GM19397 (cell line): ENCODE measurements at regions not wholly inside any gene's neighbourhood (a gene's known extent, or its start where the extent isn't known, plus 50 kb on each side); places are given as distances from the start of the nearest gene placed in this dataset.
"Not testable (repeated sequence)": the region's sequence is repeated elsewhere in the genome, so short reads cannot be mapped to it uniquely, and the experiment has no call there.

Experiments used
- ATAC-seq: cut with Tn5 transposase; IDR thresholded peaks from one replicate; pipeline ENCODE4 v1.9.1; 2021; ENCODE audit warnings: mild to moderate bottlenecking, moderate library complexity; ENCODE audit not compliant: unreplicated experiment

DNA sequence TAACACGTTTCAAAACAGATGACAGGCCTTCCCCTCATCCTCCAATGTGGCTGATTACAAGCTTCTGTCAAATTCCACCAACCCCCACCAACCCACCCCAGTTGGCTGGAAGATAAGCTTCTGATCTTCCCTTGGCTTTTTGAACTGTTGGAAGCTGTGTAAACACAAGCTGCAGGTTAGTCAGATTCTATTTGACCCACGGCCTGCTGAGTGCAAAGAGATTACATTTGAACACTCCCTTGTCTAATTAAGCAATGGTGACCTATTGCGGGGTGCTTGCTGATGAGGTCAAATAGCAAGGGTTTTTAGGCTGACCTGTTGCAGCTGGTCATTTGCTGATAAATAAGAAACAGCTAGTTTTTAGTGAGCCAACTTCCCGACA, 379.7 kb downstream of the BMP2 start:
- no peak for ATAC-seq

DNA sequence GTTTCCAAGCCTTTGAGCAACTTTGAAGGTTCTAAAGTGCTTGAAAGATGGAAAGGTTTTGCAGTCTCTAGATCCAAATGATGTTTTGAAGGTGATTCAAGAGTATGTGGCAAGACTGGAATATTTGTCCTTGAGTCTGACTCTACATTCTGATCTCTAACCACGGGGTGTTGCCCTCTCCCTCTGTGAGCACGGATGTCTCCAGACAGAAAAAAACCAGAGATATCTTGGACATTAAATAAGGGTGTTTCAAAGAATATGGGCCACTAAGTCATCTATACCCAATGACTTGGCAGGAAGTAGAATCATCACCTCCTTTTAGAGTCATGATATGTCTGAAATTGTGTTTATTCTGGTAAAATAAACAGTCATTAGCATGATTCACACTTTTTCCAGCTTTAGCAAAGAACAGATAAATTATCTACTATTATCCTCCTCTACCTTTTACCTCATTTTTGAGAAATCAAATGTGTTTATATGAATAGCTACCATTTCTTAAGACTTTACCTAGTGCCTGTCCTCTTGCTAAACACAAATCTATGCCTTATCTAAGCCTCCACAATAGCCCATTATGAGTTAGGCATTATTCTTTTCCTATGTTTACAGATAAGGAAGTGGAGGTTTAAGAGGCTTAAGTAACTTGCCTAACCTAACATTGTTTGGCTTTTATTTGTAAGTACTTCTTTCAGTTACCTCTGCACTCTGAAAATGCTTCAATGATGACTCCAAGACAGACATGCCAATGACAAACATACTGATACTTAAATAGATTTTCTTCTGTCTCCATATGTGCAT, 384.4 kb downstream of the BMP2 start:
- ATAC-seq, result no peak

DNA sequence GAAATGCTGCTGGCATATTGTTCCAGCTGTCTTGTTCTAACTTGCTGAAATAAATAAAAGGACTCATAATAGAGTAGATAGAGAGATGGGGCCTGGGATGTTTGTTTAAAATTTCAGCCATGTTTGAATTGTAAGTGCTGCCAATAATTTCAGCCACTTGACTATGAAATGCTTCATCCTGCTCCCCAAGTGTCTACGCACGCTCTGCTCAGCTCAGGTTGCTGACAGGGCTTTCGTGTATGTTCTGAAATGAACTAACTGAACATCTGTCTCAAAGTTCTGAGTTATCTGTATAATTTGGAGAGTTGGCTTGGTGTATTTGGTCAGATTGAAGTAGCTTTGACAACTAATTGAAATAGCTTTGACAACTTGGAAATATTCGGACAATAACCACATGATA, 387.8 kb downstream of the BMP2 start:
- ATAC-seq, result no peak

DNA sequence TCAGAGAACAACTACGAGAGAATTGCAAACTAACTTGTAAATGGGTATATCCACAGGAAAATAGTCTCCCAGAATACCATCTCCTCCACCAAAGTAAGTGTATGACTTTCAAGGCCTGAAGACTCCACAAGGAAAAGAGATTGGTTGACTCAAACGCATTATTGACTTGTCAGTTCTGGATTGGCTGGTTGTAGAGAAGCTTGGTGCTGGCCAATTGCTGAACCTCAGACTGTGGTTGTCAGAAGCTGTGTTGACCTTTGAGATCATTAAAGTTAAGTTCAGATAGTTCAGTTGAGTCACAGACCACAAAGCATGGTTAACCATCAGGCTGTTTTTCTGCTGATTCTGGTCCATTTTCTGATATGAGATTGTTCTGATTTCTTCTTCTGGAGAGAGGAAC, 388.3 kb downstream of the BMP2 start:
- no peak for ATAC-seq

DNA sequence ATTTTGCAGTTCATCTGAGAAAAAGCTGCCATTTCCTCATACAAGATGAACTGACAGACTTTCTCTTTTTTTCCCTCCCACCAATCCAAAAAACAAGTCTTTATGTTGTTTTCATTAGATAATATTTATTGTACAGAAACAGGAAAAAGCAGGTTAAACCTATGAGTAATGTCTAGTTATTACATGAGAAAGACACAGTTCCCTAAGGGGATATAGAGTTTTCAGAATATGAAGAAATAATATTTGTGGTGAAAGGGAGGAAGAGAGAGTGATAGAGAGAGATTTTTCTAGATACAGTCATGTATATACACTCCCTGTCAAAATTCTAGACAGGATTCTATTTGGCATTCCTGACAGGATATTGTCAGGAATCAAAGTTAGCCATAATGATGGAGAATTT, 392.4 kb downstream of the BMP2 start:
- no peak for ATAC-seq

DNA sequence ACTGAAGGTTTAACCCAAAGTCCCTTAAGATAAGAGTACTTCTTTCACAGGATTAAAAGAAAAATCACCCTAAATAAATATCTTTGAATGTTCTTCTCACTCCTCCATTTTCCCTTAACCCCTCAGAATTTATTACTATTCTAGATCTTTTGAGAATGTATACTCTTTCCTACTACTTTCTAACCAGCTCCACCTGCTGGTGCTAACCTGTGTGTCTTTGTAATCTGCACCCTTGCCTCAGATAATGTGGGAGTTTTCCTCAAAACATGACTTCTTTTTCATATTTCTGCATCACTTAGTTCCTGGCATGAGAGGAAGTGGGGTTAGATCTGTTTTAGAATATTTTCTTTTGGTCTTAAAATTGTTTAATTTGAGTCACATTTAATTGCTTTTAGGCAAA, 394.2 kb downstream of the BMP2 start:
- no peak for ATAC-seq

DNA sequence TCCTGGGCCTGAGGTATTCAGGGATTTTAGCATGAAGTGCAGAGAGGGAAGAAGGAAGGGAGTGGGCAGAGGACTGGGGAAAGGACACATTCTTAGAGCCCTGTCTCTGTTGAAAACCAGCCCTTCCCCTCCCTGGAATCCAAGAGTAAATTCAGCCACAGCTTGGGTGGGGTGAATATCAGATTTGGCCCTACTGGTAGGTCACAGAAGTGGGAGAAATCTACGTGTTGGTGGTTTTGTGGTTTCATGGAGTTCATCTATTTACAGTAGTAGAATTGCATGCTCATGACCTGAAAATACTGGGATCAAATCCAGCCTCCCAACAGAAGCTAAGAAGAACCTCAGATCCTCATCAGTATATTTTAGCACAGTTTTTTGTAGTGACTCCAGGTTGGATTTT, 404.4 kb downstream of the BMP2 start:
- ATAC-seq, result no peak

DNA sequence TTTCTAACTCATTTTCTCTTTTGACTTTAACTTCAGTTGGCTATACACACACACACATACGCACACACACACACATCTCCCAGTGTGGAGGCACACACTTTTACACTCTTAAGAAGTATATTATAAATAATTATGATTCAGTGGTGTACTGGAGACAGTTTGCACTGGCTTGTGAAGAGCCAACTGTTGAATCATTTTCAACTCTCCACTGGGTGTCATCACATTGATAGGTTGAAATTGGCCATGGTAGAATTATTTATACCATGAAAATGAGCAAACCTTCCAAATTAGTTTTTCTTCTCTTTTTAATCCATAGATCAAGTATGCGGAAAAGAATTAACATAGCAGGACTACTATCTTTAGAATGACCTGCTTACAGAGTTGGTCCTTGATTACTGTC, 407.1 kb downstream of the BMP2 start:
- ATAC-seq, result no peak

DNA sequence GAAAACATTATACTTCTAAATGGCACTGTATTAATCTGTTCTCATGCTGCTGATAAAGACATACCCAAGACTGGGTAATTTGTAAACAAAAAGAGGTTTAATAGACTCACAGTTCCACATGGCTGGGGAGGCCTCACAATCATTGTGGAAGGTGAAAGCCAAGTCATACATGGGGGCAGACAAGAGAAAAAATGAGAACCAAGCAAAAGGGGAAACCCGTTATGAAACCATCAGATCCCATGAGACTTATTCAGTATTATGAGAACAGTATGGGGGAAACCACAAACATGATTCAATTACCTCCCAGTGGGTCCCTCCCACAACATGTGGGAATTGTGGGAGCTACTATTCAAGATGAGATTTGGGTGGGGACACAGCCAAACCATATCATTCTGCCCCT, 408.3 kb downstream of the BMP2 start:
- ATAC-seq, result not testable (repeated sequence)

DNA sequence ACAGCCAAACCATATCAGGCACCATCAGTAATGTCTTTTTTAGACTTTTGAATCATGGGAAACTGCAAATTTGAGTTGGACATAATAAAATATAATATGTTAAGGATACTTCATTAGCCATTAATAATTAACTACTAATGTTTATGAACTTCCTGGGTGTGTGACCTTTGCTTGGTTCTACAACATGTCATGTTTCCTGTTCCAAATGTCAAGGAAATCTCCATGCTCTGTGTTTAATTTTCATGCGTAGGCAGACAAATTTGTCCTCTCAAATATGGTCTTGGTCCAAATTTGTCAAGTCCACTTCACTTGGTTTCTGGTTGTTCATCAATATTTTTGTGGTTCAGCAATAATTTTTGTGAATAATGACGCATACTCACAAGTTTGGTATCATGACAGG, 410.5 kb downstream of the BMP2 start:
- no peak for ATAC-seq

DNA sequence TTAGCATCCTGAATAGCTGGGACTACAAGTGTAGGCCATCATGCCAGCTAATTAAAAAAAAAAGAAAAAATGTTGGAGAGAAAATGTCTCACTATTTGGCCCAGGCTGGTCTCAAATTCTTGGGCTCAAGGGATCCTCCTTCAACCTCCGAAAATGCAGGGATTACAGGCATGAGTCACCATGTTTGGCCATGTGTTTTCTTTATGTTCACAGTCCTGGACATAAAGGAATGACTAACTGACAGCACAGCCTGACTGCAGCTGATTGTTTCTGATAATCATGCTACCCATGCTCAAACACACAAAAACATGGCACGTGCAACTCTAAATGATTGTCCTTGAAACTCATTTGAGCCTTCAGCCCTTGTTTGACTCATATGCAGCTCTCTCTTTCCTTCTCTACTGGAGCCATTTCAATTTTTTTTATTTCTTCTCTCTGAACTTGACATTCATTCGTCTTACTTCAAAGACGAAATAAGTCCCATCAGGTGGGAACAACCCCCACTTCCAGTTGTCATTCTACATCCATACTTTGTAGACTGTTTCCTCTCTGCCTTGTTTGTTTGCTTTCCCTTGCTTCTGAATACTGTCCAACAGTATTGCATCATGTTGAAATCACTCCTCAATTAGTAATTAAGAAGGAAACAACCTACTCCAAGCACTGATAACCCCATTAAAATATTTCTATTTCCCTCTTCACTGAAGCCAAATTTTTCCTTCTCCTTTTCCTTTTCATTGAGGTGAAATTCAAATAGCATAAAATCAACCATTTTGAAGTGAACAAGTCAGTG, 413.0 kb downstream of the BMP2 start:
- no peak for ATAC-seq

DNA sequence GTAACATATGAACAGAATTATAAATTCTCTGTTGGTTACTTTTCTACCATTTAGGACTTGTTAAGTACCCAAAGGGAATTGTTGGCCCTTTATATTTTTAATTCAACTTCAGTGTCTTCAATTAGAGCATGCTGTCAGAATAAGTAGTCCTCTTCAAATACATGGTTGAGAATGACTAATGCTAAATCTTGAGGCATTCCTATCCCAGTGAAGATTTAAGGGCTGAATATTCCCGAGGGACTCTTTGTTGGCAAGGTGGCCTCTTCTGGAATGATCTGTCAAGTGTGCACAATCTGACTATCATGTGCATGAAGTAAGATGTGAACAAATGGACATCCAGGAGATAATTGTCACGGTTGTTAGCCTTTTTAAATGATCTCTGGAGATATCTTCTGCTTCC, 421.7 kb downstream of the BMP2 start:
- ATAC-seq, result no peak

DNA sequence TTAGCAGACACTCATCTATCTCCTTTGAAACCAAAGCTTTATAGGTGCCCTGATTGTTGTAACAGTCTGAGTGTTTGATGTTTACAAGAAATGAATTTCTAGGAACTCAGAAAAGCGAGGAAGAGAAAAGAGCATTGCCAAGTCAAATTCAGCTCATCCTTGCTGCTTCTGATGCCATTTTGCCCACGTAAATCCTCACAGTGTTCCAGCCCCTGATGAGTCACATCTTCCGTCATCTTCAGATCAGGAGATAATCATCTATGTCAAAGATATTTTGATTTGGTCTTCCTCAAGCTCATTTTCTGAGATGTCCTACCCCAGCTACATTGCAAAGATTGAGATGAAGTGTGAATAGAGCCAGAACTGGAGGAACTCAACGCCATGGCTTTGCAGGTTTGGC, 426.2 kb downstream of the BMP2 start:
- no peak for ATAC-seq

DNA sequence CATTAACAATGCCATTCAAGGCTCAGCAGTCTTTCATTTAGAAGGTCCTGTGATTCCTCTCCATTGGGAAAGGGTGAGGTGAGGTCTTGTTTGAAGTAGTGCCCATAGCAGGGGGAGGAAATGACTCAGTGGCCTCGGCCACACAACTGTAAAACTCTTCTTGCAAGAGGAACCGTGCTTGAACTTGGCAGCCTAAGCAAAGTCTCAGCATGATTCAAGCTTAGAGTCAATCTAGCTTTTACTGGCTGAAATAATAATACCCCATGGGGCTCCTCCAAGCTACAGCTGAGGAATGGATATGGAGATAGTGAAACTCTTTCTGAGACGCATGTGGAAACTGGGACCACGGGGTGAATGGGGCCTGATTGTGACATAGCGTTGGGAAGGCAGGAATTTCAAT, 428.2 kb downstream of the BMP2 start:
- no peak for ATAC-seq

DNA sequence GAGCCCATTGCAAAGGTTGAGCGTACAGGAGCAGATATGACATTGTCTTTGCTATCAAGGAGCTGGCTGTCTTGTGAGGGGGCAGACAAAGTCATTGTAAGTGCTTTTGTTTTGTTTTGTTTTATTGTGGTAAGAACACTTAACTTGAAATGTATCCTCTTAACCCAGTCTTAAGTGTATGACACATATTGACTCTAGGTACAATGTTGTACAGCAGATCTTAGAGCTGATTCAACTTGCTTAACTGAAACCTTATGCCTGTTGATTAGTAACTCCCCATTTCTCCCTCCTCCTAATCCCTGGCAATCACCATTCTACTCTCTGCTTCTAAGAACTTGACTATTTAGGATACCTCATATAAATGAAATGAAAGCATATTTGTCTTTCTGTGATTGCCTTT, 429.0 kb downstream of the BMP2 start:
- ATAC-seq, result no peak

DNA sequence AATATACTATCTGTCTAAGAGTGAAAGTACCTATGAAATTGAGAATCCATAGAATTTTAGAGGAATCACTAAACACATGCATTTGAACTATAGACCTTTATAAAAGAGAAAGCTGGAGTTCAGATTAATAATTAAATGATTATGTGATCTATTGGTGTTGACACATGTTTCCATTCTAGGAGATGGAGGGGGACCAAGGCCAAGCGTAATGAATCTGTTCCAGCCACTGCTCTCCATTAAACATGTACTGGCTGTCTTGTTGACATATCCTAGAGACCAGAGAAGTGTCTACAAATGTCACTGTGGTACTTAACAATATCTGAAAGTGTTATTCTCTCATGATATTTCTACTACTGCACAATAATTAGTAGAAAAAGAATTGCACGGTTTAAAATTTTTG, 432.4 kb downstream of the BMP2 start:
- no peak for ATAC-seq

DNA sequence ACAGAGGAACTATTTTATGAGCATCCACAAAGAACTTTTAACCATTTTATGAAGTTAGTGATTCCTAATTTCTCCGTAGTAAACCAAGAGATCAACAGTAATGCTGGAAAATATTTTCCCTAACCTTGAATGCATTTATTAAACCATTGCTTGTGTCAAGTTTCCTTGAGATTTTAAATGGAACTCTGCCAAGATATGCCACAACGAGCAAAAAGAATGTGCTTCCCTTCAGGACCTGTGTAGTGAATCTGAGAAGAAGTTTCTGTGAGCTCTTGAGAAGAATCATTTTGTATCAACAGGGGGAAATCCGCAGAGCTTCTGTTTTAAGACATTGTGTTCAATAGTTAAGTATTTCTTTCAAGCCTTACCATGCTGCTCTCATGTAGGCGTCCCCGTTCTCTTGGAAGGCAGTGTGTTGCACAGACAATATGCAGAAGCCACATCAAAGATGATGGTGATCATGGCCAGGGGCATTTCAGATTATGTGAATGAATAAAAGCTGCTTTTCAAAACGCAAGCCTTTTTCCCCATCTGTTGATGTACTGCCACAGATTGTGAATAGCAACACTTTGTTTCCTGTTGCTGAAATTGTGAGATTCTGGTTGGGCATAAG, 439.8 kb downstream of the BMP2 start:
- ATAC-seq, result no peak

DNA sequence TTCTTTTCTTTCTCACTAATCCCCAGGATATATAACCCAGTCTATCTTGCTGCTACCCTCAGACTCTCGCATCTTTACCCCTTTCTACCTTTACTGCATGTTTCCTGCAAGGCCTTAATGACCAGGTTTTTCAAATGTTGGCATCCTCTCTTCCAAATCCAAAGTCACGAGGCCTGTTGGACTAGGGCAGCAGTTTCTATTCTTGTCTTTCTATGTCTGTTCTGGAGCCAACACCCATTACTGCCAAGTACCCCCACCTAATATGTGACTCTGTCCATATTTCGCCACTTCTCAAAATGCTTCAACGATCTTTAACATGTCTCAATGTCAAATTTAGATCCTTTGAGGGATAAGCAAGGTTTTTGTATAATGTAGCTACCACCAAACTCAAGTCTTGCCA, 443.4 kb downstream of the BMP2 start:
- no peak for ATAC-seq

DNA sequence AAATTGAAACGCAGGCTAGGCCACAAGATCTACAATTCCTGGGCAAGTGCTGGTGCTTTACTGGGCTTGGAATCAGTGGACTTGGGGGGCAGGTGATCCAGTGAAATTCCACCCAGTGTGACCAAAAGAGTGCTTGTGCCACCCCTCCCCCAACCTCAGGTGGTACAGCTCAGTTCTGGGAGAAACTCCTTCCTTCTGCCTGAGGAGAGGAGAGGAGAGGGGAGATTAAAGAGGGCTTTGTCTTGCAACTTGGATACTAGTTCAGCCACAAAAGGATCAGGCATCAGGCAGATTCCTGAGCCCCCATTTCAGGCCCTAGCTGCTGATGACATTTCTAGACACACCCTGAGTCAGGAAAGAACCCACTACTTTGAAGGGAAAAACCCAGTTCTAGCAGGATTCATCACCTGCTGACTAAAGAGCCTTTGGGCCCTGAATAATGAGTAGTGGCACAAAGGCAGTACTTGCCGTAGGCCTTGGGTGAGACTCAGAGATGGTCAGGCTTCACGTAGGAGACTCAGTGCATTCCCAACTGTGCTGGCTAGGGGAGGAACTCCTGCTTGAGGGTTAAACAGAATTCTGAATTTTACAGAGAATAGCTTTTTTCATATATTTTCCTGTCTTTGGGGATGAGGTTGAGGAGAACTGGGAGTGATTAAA, 446.7 kb downstream of the BMP2 start:
- no peak for ATAC-seq

DNA sequence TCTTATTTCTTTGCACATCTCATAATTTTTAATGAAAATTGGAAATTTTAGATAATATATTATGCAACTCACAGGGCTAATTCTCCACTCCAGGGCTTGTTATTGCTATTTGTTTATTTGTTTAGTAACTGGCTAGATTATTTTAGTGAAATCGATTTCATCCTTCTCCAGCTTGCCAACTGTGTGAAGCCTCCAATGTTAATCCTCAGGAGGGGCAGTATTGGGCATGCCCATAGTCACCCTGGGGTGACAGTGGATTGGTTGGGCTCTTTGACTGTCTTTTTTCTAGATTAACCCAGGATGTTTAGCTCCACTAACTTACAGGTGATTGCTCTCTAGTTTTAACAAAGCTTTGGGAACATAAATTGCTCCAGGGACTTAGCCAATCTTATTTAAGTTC, 450.1 kb downstream of the BMP2 start:
- ATAC-seq, result no peak

DNA sequence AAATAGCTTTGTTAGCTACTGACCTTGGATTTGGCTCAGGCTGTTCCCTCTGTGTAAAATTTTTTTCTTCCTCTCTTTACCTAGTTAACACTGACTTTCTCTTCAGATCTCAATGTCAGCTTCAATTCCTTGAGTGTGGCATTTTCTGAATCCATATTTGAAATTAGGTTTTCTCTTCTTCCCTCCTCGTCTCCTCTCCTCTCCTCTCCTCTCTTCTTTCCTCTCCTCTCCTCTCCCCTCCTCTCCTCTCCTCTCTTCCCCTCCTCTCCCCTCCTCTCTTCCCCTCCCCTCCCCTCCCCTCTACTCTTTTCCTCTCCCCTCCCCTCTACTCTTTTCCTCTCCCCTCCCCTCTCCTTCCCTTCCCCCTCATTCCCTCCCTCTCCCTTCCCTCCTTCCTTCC, 453.3 kb downstream of the BMP2 start:
- no peak for ATAC-seq

DNA sequence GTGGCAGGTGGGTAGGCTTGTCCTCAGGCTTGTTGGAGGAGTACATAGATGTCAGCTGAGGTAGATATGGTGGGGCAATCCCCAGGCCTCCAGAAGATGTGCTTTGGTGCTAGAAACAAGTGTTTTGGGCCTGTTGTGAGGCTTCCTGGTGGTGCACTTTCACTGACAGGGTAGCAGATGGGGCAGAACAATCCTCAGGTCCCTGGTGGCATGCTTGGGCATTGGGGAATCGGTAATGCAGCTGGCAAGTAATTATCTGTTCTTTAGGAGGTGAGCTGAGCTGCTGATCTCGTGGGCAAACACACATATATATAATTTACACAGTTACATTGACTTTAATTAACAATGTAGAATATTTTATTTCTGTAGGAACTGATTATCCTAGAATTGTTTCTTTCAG, 458.7 kb downstream of the BMP2 start:
- no peak for ATAC-seq
